Neuronal stem cell (in vitro differentiated cells): ENCODE measurements at regions not wholly inside any gene's neighbourhood (a gene's known extent, or its start where the extent isn't known, plus 50 kb on each side); places are given as distances from the start of the nearest gene placed in this dataset.

ENCODE experiments used
- DNase-seq: peaks from one replicate; pipeline ENCODE4 v3.0.0-alpha.2; 2013; ENCODE audit warnings: low spot score
- H2AFZ ChIP-seq: one replicate; pipeline ENCODE4 v1.6.1; 2013; ENCODE audit warnings: mild to moderate bottlenecking, low read length, inconsistent platforms
- H2AK5ac ChIP-seq: 2 replicates; pipeline ENCODE4 v1.6.1; 2013; ENCODE audit warnings: low read depth, mild to moderate bottlenecking, inconsistent platforms, low read length, moderate library complexity, mixed read lengths
- H2BK120ac ChIP-seq: 2 replicates; pipeline ENCODE4 v1.6.1; 2013; ENCODE audit warnings: low read depth, mild to moderate bottlenecking, inconsistent platforms, low read length, moderate library complexity, mixed read lengths
- H2BK12ac ChIP-seq: one replicate; pipeline ENCODE4 v1.6.1; 2013; ENCODE audit warnings: low read length, inconsistent platforms
- H2BK15ac ChIP-seq: 2 replicates; pipeline ENCODE4 v1.6.1; 2013; ENCODE audit warnings: mild to moderate bottlenecking, low read length, inconsistent platforms, mixed read lengths
- H2BK5ac ChIP-seq: one replicate; pipeline ENCODE4 v1.6.1; 2013; ENCODE audit warnings: inconsistent platforms, mild to moderate bottlenecking, low read length, moderate library complexity
- H3K14ac ChIP-seq: one replicate; pipeline ENCODE4 v1.6.1; 2013; ENCODE audit warnings: low read length, inconsistent platforms
- H3K18ac ChIP-seq: 2 replicates; pipeline ENCODE4 v1.6.1; 2013; ENCODE audit warnings: low read length, inconsistent platforms
- H3K23ac ChIP-seq: 2 replicates; pipeline ENCODE4 v1.6.1; 2013; ENCODE audit warnings: low read depth, mild to moderate bottlenecking, mixed read lengths, low read length, inconsistent platforms; ENCODE audit not compliant: poor library complexity
- H3K27ac ChIP-seq: replicated peaks from 3 replicates; pipeline ENCODE4 v1.5.1; 2013; ENCODE audit warnings: low read length, inconsistent platforms
- H3K27me3 ChIP-seq, 3 experiments: 2 replicates each; pipeline ENCODE4 v1.6.1; 2013; ENCODE audit warnings: low read length in 3 of 3, mild to moderate bottlenecking in 2 of 3, inconsistent platforms in 1 of 3, low read depth in 1 of 3, mixed read lengths in 1 of 3, moderate library complexity in 1 of 3; ENCODE audit not compliant: control insufficient read depth in 3 of 3, insufficient read depth in 3 of 3
- H3K36me3 ChIP-seq, 2 donors: replicated peaks in 1 of 2; 2 replicates each; pipeline ENCODE4 v1.6.1; 2013; ENCODE audit warnings: low read length in 2 of 2; ENCODE audit not compliant: control insufficient read depth in 2 of 2, insufficient read depth in 2 of 2
- H3K4ac ChIP-seq: 2 replicates; pipeline ENCODE4 v1.6.1; 2013; ENCODE audit warnings: inconsistent platforms, mild to moderate bottlenecking, low read length, moderate library complexity
- H3K4me1 ChIP-seq, 2 donors: 1 replicate in 1 of 2; 2 replicates in 1 of 2; pipeline ENCODE4 v1.6.1; 2013; ENCODE audit warnings: low read length in 2 of 2, low read depth in 1 of 2; ENCODE audit not compliant: control insufficient read depth in 2 of 2, insufficient read depth in 1 of 2
- H3K4me2 ChIP-seq: one replicate; pipeline ENCODE4 v1.6.1; 2013; ENCODE audit warnings: mild to moderate bottlenecking, low read length, inconsistent platforms; ENCODE audit not compliant: insufficient read depth, poor library complexity, severe bottlenecking
- H3K4me3 ChIP-seq, 2 donors: 2 replicates each; pipeline ENCODE4 v1.5.1; 2013; ENCODE audit warnings: low read length in 2 of 2, mild to moderate bottlenecking in 2 of 2, inconsistent platforms in 1 of 2, moderate library complexity in 1 of 2
- H3K79me1 ChIP-seq: one replicate; pipeline ENCODE4 v1.6.1; 2013; ENCODE audit warnings: low read depth, mild to moderate bottlenecking, inconsistent platforms, low read length, moderate library complexity
- H3K9ac ChIP-seq: one replicate; pipeline ENCODE4 v1.6.1; 2013; ENCODE audit warnings: mild to moderate bottlenecking, low read depth, low read length, inconsistent platforms; ENCODE audit not compliant: poor library complexity
- H3K9me3 ChIP-seq, 2 donors: replicated peaks in 1 of 2; 2 replicates each; pipeline versions ENCODE3 to v1.6.1; 2013; ENCODE audit warnings: low read length in 2 of 2, mild to moderate bottlenecking in 2 of 2, inconsistent platforms in 1 of 2, low read depth in 1 of 2, mixed read lengths in 1 of 2, moderate library complexity in 1 of 2; ENCODE audit not compliant: control insufficient read depth in 2 of 2, insufficient read depth in 1 of 2
- H4K8ac ChIP-seq: one replicate; pipeline ENCODE4 v1.6.1; 2013; ENCODE audit warnings: low read depth, mild to moderate bottlenecking, inconsistent platforms, low read length, moderate library complexity
- H4K91ac ChIP-seq: one replicate; pipeline ENCODE4 v1.6.1; 2013; ENCODE audit warnings: low read length, low read depth, mild to moderate bottlenecking, inconsistent platforms; ENCODE audit not compliant: poor library complexity
- WGBS, 2 donors: extraction: QIAGEN DNeasy Blood & Tissue Kit; methylation state at CpG; one replicate each; pipeline ENCODE4 v1.1.7; 2013; ENCODE audit warnings: missing lambda C conversion rate in 2 of 2, mixed read lengths in 1 of 2; ENCODE audit not compliant: insufficient read length in 2 of 2, insufficient replicate concordance in 1 of 2; ENCODE audit errors: extremely low coverage in 2 of 2; 5-methylcytosine and 5-hydroxymethylcytosine counted together

GRCh38 chr15:35229085-35229484 lies 144.0 kb upstream of the NANOGP8 start:
- no peak overlapping the region for H2BK12ac ChIP-seq
- no peak overlapping the region for H3K4me2 ChIP-seq
- no peaks in the 10 kb centered on the region for H3K79me1 ChIP-seq
- H4K8ac ChIP-seq, result no peak overlapping the region
- H4K91ac ChIP-seq, result no peak overlapping the region
- H3K14ac ChIP-seq, result no peak overlapping the region
- no peak overlapping the region for H2BK120ac ChIP-seq
- H3K23ac ChIP-seq, result no peak overlapping the region
- H2AK5ac ChIP-seq, result no peak overlapping the region
- H3K4me1 ChIP-seq, result no peaks in the 10 kb centered on the region
- H2BK15ac ChIP-seq, result no peak overlapping the region
- no peak overlapping the region for H3K4ac ChIP-seq
- H2AFZ ChIP-seq, result no peak overlapping the region
- no peak overlapping the region for H3K27ac ChIP-seq
- DNase-seq, result no peak
- H3K18ac ChIP-seq, result no peak overlapping the region
- H3K9ac ChIP-seq, result no peak overlapping the region
- no peak overlapping the region for H2BK5ac ChIP-seq
- no peaks in the 10 kb centered on the region for H3K36me3 ChIP-seq
- no CpG with 5 or more reads among the region's 3 CpGs for WGBS, 2 donors
- peaks cover 0 to 5% (median 0%) of the 10 kb centered on the region in 3 experiments for H3K27me3 ChIP-seq
- H3K4me3 ChIP-seq, result no peak overlapping the region
- H3K9me3 ChIP-seq, result peaks cover 0 to 2% of the 10 kb centered on the region in 2 donors

- no CpG with 5 or more reads among the region's 1 CpG for WGBS, 2 donors
- no peak overlapping the region for H2AFZ ChIP-seq
- H3K14ac ChIP-seq, result no peak overlapping the region
- no peak overlapping the region for H3K23ac ChIP-seq
- no peaks in the 10 kb centered on the region for H3K79me1 ChIP-seq
- no peak overlapping the region for H3K4me2 ChIP-seq
- DNase-seq, result peak; percentile 27
- peaks cover 0 to 3% of the 10 kb centered on the region in 2 donors for H3K9me3 ChIP-seq
- no peak overlapping the region for H3K18ac ChIP-seq
- H2AK5ac ChIP-seq, result no peak overlapping the region
- H3K4me1 ChIP-seq, result peaks cover 0 to 4% of the 10 kb centered on the region in 2 donors
- H2BK120ac ChIP-seq, result no peak overlapping the region
- H2BK5ac ChIP-seq, result no peak overlapping the region
- no peak overlapping the region for H3K4me3 ChIP-seq
- H3K36me3 ChIP-seq, result no peaks in the 10 kb centered on the region
- H4K91ac ChIP-seq, result no peak overlapping the region
- no peak overlapping the region for H3K9ac ChIP-seq
- no peak overlapping the region for H3K4ac ChIP-seq
- H4K8ac ChIP-seq, result no peak overlapping the region
- no peak overlapping the region for H3K27ac ChIP-seq
- H2BK12ac ChIP-seq, result no peak overlapping the region
- H2BK15ac ChIP-seq, result no peak overlapping the region
- H3K27me3 ChIP-seq, result peaks cover 0 to 23% (median 0%) of the 10 kb centered on the region in 3 experiments
These were observed 133.1 kb upstream of the NANOGP8 start for GRCh38 chr15:35218215-35218614.

- H2AFZ ChIP-seq, result no peak overlapping the region
- H3K9me3 ChIP-seq, result no peaks in the 10 kb centered on the region
- H2BK120ac ChIP-seq, result no peak overlapping the region
- H2BK15ac ChIP-seq, result no peak overlapping the region
- H3K36me3 ChIP-seq, result no peaks in the 10 kb centered on the region
- H3K27me3 ChIP-seq, result peaks cover 0 to 10% (median 0%) of the 10 kb centered on the region in 3 experiments
- no peak overlapping the region for H4K8ac ChIP-seq
- H3K18ac ChIP-seq, result no peak overlapping the region
- H2BK12ac ChIP-seq, result no peak overlapping the region
- no peak overlapping the region for H3K27ac ChIP-seq
- DNase-seq, result no peak
- H3K79me1 ChIP-seq, result no peaks in the 10 kb centered on the region
- no peak overlapping the region for H4K91ac ChIP-seq
- no peak overlapping the region for H2AK5ac ChIP-seq
- H3K4me3 ChIP-seq, result no peak overlapping the region
- no peak overlapping the region for H3K4me2 ChIP-seq
- H3K9ac ChIP-seq, result no peak overlapping the region
- no peak overlapping the region for H2BK5ac ChIP-seq
- no peak overlapping the region for H3K14ac ChIP-seq
- H3K4me1 ChIP-seq, result no peaks in the 10 kb centered on the region
- H3K23ac ChIP-seq, result no peak overlapping the region
- no peak overlapping the region for H3K4ac ChIP-seq
These were observed 130.0 kb upstream of the NANOGP8 start for GRCh38 chr15:35215093-35215492.

- Histone ChIP-seq H2BK15ac (no peak overlapping the region), H4K8ac (no peak overlapping the region), H4K91ac (no peak overlapping the region), H3K79me1 (no peaks in the 10 kb centered on the region), H3K27me3 (no peaks in the 10 kb centered on the region), H3K4me3 (no peak overlapping the region), H3K9me3 (no peaks in the 10 kb centered on the region), H2AFZ (no peak overlapping the region), H3K4ac (no peak overlapping the region), H3K4me1 (no peaks in the 10 kb centered on the region), H3K27ac (no peak overlapping the region), H3K14ac (no peak overlapping the region), H3K23ac (no peak overlapping the region), H3K9ac (no peak overlapping the region), H2AK5ac (no peak overlapping the region), H2BK12ac (no peak overlapping the region), H3K4me2 (no peak overlapping the region), H2BK120ac (no peak overlapping the region), H3K18ac (no peak overlapping the region), H2BK5ac (no peak overlapping the region), H3K36me3 (no peaks in the 10 kb centered on the region)
- no peak for DNase-seq
These were observed 126.3 kb upstream of the NANOGP8 start for GRCh38 chr15:35211240-35211902.
